Thymus (tissue), 11 donors: ENCODE measurements at regions not wholly inside any gene's neighbourhood (a gene's known extent, or its start where the extent isn't known, plus 50 kb on each side); places are given as distances from the start of the nearest gene placed in this dataset.

Experiments
- DNase-seq, 9 donors: peaks; one replicate each; pipeline ENCODE4 v3.0.0-alpha.2; 2013; ENCODE audit warnings: low spot score in 9 of 9, low read depth in 6 of 9, missing footprints in 1 of 9
- H3K27ac ChIP-seq, 2 donors: one replicate each; pipeline ENCODE4 v1.5.1; 2013; ENCODE audit warnings: control low read depth in 1 of 2, low read depth in 1 of 2, low read length in 1 of 2, mild to moderate bottlenecking in 1 of 2, moderate library complexity in 1 of 2
- H3K27me3 ChIP-seq, 2 donors: one replicate each; pipeline ENCODE4 v1.5.1; 2013; ENCODE audit warnings: low read length in 1 of 2; ENCODE audit not compliant: control insufficient read depth in 2 of 2, insufficient read depth in 1 of 2
- H3K36me3 ChIP-seq, 2 donors: one replicate each; pipeline ENCODE4 v1.5.1; 2013; ENCODE audit warnings: low read length in 1 of 2, mild to moderate bottlenecking in 1 of 2, moderate library complexity in 1 of 2; ENCODE audit not compliant: control insufficient read depth in 2 of 2, insufficient read depth in 2 of 2
- H3K4me1 ChIP-seq, 2 donors: one replicate each; pipeline ENCODE4 v1.5.1; 2013; ENCODE audit warnings: low read length in 2 of 2; ENCODE audit not compliant: control insufficient read depth in 2 of 2, insufficient read depth in 2 of 2
- H3K4me3 ChIP-seq, 2 donors: one replicate each; pipeline ENCODE4 v1.5.1; 2013; ENCODE audit warnings: low read length in 2 of 2, control low read depth in 1 of 2, mild to moderate bottlenecking in 1 of 2
- H3K9me3 ChIP-seq, 2 donors: one replicate each; pipeline ENCODE4 v1.5.1; 2013; ENCODE audit warnings: low read length in 1 of 2, mild to moderate bottlenecking in 1 of 2; ENCODE audit not compliant: control insufficient read depth in 2 of 2, insufficient read depth in 1 of 2
- WGBS: extraction: QIAGEN DNeasy Blood & Tissue Kit; methylation state at CpG from one replicate; pipeline ENCODE4 v1.1.7; 2013; 5-methylcytosine and 5-hydroxymethylcytosine counted together
- donor health status: healthy.

GRCh38 chr10:57818522-57818921 is 449.2 kb downstream of the IPMK start:
- Histone ChIP-seq H3K4me3 (no peak overlapping the region), H3K9me3 (peaks cover 0 to 8% of the 10 kb centered on the region in 2 donors), H3K36me3 (no peaks in the 10 kb centered on the region), H3K4me1 (no peaks in the 10 kb centered on the region), H3K27me3 (no peaks in the 10 kb centered on the region), H3K27ac (no peak overlapping the region)
- 80% methylated on average over 1 of the region's 1 CpG for WGBS
- no peak for DNase-seq

- Histone ChIP-seq H3K27me3 (no peaks in the 10 kb centered on the region), H3K4me3 (no peak overlapping the region), H3K36me3 (no peaks in the 10 kb centered on the region), H3K4me1 (no peaks in the 10 kb centered on the region), H3K9me3 (peaks cover 0 to 8% of the 10 kb centered on the region in 2 donors), H3K27ac (no peak overlapping the region)
- DNase-seq: no peak
- 63% methylated on average over 2 of the region's 2 CpGs for WGBS
Observed at GRCh38 chr10:57817741-57818140, 450.0 kb downstream of the IPMK start.

GRCh38 chr10:57815949-57816348 is 451.7 kb downstream of the IPMK start:
- H3K4me3 ChIP-seq: no peak overlapping the region

GRCh38 chr10:57809961-57810360 is 457.7 kb downstream of the IPMK start:
- Histone ChIP-seq H3K36me3 (no peaks in the 10 kb centered on the region), H3K9me3 (no peaks in the 10 kb centered on the region), H3K27me3 (no peaks in the 10 kb centered on the region), H3K27ac (no peak overlapping the region), H3K4me3 (no peak overlapping the region), H3K4me1 (no peaks in the 10 kb centered on the region)
- WGBS: 99% methylated on average over 1 of the region's 1 CpG
- no peak for DNase-seq

More at GRCh38 chr10:57815949-57816348, 451.7 kb downstream of the IPMK start:
- H3K27ac ChIP-seq: no peak overlapping the region
- no peak for DNase-seq
- H3K9me3 ChIP-seq: peaks cover 0 to 8% of the 10 kb centered on the region in 2 donors
- no peaks in the 10 kb centered on the region for H3K36me3 ChIP-seq
- no peaks in the 10 kb centered on the region for H3K4me1 ChIP-seq
- H3K27me3 ChIP-seq: no peaks in the 10 kb centered on the region
- 88% methylated on average over 4 of the region's 4 CpGs for WGBS

GRCh38 chr10:57807906-57808305 is 459.8 kb downstream of the IPMK start:
- 82% methylated on average over 5 of the region's 5 CpGs for WGBS
- Histone ChIP-seq H3K36me3 (no peaks in the 10 kb centered on the region), H3K9me3 (no peaks in the 10 kb centered on the region), H3K27me3 (no peaks in the 10 kb centered on the region), H3K4me1 (no peaks in the 10 kb centered on the region), H3K27ac (no peak overlapping the region), H3K4me3 (no peak overlapping the region)
- DNase-seq: no peak

GRCh38 chr10:57806675-57807074 is 461.0 kb downstream of the IPMK start:
- Histone ChIP-seq H3K4me1 (no peaks in the 10 kb centered on the region), H3K27ac (no peak overlapping the region), H3K4me3 (no peak overlapping the region), H3K9me3 (no peaks in the 10 kb centered on the region), H3K36me3 (no peaks in the 10 kb centered on the region), H3K27me3 (no peaks in the 10 kb centered on the region)
- DNase-seq: no peak
- 63% methylated on average over 2 of the region's 2 CpGs for WGBS

- WGBS: 94% methylated on average over 3 of the region's 3 CpGs
Observed at GRCh38 chr10:57799625-57800024, 468.1 kb downstream of the IPMK start.

GRCh38 chr10:57798830-57799229 is 468.9 kb downstream of the IPMK start:
- Histone ChIP-seq H3K36me3 (no peaks in the 10 kb centered on the region), H3K27ac (no peak overlapping the region), H3K9me3 (no peaks in the 10 kb centered on the region), H3K4me1 (no peaks in the 10 kb centered on the region), H3K27me3 (no peaks in the 10 kb centered on the region), H3K4me3 (no peak overlapping the region)
- no peak for DNase-seq
- WGBS: 40% methylated on average over 3 of the region's 3 CpGs

More at GRCh38 chr10:57799625-57800024, 468.1 kb downstream of the IPMK start:
- Histone ChIP-seq H3K4me3 (no peak overlapping the region), H3K27me3 (no peaks in the 10 kb centered on the region), H3K36me3 (no peaks in the 10 kb centered on the region), H3K4me1 (no peaks in the 10 kb centered on the region), H3K9me3 (no peaks in the 10 kb centered on the region), H3K27ac (no peak overlapping the region)
- no peak for DNase-seq

- no peak for DNase-seq
- WGBS: 98% methylated on average over 1 of the region's 1 CpG
- no peak overlapping the region for H3K4me3 ChIP-seq
Observed at GRCh38 chr10:57791546-57791945, 476.1 kb downstream of the IPMK start.

GRCh38 chr10:57790703-57791102 is 477.0 kb downstream of the IPMK start:
- no peaks in the 10 kb centered on the region for H3K4me1 ChIP-seq
- no peaks in the 10 kb centered on the region for H3K27me3 ChIP-seq
- H3K9me3 ChIP-seq: no peaks in the 10 kb centered on the region
- DNase-seq: no peak
- H3K36me3 ChIP-seq: no peaks in the 10 kb centered on the region
- H3K4me3 ChIP-seq: no peak overlapping the region
- WGBS: 98% methylated on average over 1 of the region's 1 CpG
- no peak overlapping the region for H3K27ac ChIP-seq

More at GRCh38 chr10:57791546-57791945, 476.1 kb downstream of the IPMK start:
- H3K27me3 ChIP-seq: no peaks in the 10 kb centered on the region
- H3K9me3 ChIP-seq: no peaks in the 10 kb centered on the region
- H3K36me3 ChIP-seq: no peaks in the 10 kb centered on the region
- no peak overlapping the region for H3K27ac ChIP-seq
- no peaks in the 10 kb centered on the region for H3K4me1 ChIP-seq
